ENCODE measurements at regions not wholly inside any gene's neighbourhood (a gene's known extent, or its start where the extent isn't known, plus 50 kb on each side); places are given as distances from the start of the nearest gene placed in this dataset.
"Not testable (repeated sequence)": the region's sequence is repeated elsewhere in the genome, so short reads cannot be mapped to it uniquely, and the experiment has no call there.

GRCh38 chr10:78212060-78212785 lies 178.6 kb downstream of the RPS24 start:
- no peak for DNase-seq

- DNase-seq, result no peak
These were observed 179.1 kb downstream of the RPS24 start for GRCh38 chr10:78212786-78213175.

- no peak for DNase-seq
These were observed 181.3 kb downstream of the RPS24 start for GRCh38 chr10:78214955-78215354.

GRCh38 chr10:78215645-78216044 lies 182.0 kb downstream of the RPS24 start:
- no peak for DNase-seq

- DNase-seq, result no peak
These were observed 183.7 kb downstream of the RPS24 start for GRCh38 chr10:78217336-78217735.

GRCh38 chr10:78218798-78219490 lies 185.3 kb downstream of the RPS24 start:
- no peak for DNase-seq

GRCh38 chr10:78219568-78219967 lies 185.9 kb downstream of the RPS24 start:
- not testable (repeated sequence) for DNase-seq

- DNase-seq, result no peak
These were observed 187.1 kb downstream of the RPS24 start for GRCh38 chr10:78220781-78221180.

- DNase-seq, result no peak
These were observed 188.6 kb downstream of the RPS24 start for GRCh38 chr10:78222096-78222790.

GRCh38 chr10:78223088-78223487 lies 189.4 kb downstream of the RPS24 start:
- DNase-seq, result no peak

GRCh38 chr10:78224602-78225001 lies 190.9 kb downstream of the RPS24 start:
- DNase-seq, result no peak

- DNase-seq, result no peak
These were observed 191.9 kb downstream of the RPS24 start for GRCh38 chr10:78225594-78225993.

- DNase-seq, result no peak
These were observed 195.8 kb downstream of the RPS24 start for GRCh38 chr10:78229489-78229888.

- DNase-seq, result no peak
These were observed 196.4 kb downstream of the RPS24 start for GRCh38 chr10:78229950-78230675.

GRCh38 chr10:78231327-78231726 lies 197.7 kb downstream of the RPS24 start:
- DNase-seq, result no peak

- no peak for DNase-seq
These were observed 198.3 kb downstream of the RPS24 start for GRCh38 chr10:78231939-78232338.

GRCh38 chr10:78236416-78237015 lies 202.9 kb downstream of the RPS24 start:
- no peak for DNase-seq

- DNase-seq, result not testable (repeated sequence)
These were observed 204.3 kb downstream of the RPS24 start for GRCh38 chr10:78237951-78238350.

- no peak for DNase-seq
These were observed 213.6 kb downstream of the RPS24 start for GRCh38 chr10:78247266-78247665.

GRCh38 chr10:78247821-78248220 lies 214.2 kb downstream of the RPS24 start:
- no peak for DNase-seq

- no peak for DNase-seq
These were observed 215.2 kb downstream of the RPS24 start for GRCh38 chr10:78248651-78249464.

- no peak for DNase-seq
These were observed 216.0 kb downstream of the RPS24 start for GRCh38 chr10:78249690-78250089.
